Mucosa of gallbladder (tissue), 1 donor: ENCODE measurements at regions not wholly inside any gene's neighbourhood (a gene's known extent, or its start where the extent isn't known, plus 50 kb on each side); places are given as distances from the start of the nearest gene placed in this dataset.

Experiments used
- DNase-seq: peaks from one replicate; pipeline ENCODE4 v3.0.0-alpha.2; 2020; ENCODE audit warnings: low spot score
- donor health status: DM: no; HTN: no; CAD: no.

DNA sequence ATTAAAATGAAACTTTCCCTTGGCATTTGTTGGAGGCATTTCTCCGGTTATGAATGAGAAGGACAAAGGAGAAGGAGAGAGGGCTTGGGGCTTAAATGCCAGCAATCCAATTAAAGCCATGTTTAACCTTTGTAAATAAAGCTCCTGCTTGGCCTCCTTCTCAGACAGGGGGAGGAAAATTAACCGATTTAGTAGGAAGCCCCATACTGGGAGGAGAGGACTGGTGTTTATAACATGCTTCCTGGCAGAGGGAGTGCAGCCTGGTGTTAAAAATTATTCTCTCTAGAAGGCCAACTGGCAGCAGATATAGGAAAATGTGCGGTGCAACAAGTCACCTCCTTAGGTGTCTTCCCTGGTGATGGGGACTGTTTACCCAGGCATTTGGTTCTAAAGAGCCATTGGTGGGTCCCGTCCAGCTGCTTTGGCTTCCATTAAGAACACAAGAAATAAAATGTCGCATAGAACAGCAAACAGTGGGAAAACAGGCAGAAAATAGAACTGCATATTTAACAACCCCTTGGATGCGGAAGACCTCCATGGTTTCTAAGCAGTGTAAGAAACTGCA is 846.5 kb downstream of the TYW1 start:
- no peak for DNase-seq

DNA sequence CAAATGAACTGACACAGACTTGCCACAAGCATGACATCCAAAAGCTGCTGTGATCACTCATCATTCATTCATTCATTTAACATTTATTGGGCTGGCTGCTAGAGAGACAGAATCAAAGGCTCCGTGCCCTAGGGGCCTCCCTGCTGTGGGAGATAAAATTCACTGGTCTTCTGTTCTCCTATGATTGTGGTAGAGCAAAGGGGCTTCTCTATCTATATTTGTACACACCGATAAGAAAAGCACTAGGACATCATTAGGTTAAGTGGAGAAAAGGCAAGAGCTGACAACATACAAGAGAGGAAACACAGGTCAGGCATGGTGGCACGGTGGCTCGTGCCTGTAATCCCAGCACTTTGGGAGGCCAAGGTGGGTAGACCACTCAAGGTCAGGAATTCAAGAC is 847.0 kb downstream of the TYW1 start:
- no peak for DNase-seq

DNA sequence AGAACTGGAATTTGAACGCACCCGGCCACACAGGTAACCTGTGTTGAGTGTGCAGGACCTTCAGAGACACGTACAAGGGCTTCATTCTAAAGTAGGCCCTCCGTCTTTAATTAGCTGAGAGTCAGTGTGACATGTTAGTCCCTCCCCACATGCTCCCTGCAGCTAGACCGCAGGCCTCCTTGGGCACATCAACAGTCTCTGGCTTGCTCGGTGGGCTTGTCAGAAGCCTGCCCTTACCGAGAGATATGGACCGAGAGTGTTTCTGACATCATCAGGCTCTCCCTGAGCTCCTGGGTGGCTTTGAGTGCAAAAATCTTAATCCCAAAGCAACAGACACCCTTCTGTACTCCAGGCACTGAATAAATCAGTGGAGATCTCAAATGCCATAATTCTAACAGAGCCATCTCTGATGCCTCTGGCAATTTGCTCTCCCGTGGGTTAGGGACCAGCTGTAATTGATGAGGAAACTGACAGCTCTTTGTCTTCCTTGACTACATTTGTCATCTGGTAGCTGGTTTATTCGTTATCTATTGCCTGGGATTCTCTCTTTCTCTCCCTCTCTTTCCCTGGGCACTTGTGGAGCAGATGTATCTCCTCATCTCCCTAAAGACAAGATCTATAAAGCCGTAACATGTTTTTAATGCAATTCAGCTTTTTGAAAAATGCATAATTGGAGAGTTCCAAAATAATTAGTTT is 850.6 kb downstream of the TYW1 start:
- DNase-seq = no peak

DNA sequence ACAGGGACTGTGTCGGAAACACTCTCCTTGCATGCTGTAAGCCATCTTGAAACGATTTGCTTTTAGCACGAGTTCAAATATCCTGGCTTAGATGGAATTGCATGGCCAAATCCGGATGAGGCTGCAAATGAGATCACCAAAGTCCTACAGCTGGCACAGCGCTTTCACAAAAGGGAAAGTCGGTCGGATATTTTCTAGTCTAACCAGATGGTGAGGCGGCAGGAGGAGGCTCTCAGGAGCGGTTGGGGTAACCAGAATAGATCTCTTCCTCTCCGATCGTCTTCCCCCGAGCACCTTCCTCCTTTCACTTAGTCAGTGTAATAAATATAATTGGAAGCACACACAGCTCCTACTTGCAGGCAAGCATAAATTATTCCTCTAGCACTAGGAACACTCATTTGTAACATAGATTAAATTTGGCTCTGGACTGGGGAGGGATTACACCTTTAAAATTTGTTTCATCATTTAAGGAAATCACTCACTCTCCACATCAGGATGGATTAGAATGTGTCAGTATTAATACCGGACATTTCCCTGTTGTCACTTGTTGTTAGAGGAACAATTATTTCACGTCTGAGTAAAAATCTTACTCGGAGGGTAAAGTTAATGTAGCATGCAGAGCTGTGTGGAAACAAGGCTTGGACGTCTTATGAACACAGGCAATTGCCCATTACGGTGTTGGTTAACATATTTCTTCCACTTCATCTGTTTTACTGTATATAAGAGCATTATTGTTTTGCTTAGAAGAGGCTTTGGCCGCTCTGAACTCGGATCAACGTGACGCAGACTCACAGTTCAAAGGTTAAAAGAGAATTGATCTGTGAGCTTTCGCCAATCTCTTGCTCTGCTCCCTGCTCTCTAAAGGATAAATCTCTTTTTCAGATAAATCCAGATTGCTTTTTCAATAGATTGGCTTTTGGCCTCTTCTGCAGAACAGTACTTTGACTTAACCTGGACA is 857.9 kb downstream of the TYW1 start:
- DNase-seq = peak; percentile 22

DNA sequence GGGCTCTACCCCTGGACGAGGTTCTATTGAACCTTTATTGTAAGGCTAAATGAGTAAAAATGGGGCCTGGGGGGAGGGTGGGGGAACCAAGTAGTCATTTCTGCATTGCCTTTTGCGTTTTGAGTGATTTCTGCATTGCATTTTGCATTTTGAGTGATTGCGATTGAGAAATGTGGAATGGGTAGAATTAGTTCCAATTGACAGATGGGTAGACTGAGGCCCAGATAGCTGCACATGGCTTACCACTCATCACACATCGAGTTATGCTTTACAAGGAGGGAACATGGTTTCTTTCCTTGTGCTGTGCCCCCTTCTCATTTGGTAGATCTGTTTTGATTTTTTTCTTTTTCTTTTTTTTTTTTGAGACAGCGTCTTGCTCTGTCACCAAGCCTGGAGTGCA is 858.7 kb downstream of the TYW1 start:
- no peak for DNase-seq

DNA sequence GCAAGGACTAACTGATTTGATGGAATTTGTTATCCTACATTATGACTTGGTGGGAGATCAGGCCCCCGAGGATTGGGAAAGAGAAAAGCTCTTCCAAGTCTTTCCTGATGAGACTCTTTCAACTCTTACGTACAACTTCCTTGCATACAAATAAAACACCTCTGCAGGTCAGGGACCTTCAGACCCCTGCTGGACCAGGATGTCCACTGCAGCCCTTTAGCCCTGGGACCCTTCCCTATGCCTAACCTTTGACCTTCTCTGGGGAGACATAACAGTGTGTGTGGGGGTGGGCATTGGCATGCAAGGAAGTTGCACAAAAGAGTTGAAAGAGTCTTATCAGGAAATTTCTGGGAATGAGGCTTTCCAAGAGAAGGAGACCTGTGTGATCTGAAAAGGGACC is 859.4 kb downstream of the TYW1 start:
- DNase-seq = no peak

DNA sequence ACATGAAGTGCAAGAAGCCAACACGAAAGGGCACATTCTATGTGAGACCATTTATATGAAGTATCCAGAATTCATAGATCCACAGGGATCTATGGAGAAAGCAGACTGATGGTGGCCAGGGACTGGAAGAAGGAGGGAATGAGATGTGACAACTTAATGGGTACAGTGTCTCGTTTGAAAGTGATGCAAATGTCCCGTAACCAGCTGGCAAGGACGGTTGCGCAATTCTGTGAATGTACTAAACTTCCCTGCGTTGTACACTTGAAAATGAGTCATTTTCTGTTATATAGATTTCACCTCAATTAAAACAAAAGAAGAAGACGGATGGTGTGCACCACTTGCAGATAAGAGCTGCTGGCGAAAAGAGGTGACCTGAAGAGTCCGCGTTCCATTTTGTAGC is 861.1 kb downstream of the TYW1 start:
- DNase-seq = no peak

DNA sequence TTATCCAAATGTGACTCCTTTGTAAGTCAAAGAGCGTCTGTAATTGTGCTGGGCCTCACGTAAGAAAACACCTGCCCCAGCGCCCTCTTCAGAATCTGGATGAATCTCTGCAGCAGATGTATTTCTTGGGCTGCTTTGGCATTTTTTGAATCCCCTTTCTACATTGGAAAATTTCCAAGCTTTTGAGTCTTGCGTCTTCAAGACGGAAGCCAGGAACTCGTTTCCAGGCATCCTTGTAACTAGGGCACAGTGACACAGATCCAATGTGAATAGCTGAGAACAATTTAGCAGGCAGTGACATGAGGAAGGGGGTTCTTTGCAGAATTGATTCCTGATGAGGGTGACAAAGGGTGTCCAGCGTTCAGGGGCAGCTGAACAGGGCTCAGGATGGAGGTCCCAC is 862.3 kb downstream of the TYW1 start:
- no peak for DNase-seq

DNA sequence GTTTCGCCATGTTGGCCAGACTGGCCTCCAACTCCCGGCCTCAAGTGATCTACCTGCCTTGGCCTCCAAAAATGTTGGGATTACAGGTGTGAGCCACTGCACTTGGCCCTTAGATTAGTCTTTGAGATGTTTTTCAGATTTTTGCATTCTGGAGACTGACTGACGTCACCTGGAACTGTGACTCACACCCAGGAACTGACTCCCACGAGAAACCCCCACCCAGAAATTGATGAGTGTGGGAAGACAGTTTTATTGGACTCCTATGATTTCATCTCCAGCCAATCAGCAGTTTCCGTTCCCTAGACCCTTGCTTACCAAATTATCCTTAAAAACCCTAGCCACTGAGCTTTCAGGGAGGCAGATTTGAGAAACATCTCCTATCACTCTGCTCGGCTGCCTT is 867.3 kb downstream of the TYW1 start:
- no peak for DNase-seq

DNA sequence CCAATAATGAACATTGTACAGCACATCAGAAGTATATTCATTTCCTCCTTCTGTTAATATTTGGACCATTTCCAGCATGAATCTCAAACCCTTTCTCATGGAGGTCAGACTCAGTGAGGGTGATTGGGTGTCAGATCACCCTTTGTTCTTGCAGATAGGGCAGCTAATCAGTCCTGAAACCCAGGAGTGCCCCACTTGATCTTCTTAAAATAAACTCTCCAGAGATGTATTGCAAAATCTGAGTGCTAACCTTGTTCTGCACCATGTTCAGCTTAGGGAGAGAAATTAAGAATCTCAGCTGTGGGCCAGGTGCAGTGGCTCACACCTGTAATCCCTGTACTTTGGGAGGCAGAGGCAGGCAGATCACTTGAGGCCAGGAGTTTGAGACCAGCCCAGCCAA is 869.4 kb downstream of the TYW1 start:
- DNase-seq = peak; percentile 45

DNA sequence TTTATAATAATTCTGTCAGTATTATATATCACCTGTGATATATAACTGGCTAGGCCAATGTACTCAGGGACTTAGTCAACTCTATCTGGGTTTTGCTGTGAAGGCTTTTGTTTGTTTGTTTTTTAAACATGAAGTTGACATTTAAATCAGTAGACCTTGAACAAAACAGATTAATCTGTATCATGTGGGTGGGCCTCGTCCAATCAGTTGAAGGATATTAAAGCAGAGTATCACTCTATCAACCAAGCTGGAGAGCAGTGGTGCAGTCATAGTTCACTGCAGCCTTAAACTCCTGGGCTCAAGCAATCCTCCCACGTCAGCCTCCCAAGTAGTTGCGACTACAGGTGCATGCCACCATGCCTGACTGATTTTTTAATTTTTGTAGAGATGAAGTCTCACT is 870.2 kb downstream of the TYW1 start:
- DNase-seq = no peak

DNA sequence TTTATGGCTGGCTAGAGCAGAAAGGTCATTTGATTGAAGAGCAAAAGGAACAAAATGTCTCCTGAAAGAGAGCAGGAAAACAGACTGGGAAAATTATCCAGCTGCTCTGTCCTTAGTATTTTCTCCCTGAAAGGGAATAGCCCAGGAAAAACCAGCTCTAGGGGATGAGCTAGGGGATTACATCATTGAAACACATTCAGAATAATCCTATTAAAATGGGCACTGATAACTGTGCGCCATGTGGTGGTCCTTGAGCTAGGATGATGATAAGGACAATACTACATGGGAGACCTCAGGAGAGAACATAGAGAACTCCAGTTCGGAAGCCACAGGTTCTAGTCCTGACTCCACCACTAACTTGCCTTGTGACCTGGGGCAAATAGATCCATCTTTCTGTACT is 873.8 kb downstream of the TYW1 start:
- DNase-seq = no peak

DNA sequence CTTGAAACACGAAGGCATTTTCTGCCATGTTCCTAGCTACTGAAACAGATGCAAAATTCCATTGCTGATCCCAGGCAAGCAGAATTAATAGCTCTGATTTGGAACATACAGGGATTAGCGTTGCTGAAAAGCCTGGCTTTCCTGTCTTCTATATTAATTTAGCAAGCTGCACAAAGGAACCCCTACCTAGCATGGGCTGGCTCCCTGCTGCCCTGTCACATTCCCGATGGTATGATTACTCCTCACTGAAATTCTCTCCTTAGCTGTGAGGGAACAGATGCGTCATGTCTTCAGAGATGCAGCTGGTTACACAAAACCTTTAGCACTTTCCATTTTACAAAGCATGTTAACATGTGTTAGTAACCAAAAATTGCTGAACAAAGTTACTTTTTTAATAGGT is 878.9 kb downstream of the TYW1 start:
- DNase-seq = no peak

DNA sequence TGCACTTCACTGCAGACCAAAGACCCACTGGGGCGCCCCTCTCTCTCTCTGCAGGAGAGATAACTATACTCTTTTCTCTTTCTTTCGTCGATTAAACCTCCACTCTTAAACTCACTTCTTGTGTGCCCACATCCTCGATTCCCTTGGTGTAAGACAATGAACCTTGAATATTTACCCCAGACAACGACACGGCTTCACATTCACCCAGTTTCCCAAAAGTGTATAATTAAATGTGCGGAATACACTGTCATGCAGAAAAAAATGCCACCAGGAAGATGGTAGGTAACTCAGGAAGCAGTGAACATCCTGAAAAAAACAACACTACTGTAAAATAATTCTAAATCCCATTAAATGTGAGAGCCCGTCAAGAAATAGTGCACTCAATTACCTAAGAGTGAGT is 882.2 kb downstream of the TYW1 start:
- DNase-seq = no peak

DNA sequence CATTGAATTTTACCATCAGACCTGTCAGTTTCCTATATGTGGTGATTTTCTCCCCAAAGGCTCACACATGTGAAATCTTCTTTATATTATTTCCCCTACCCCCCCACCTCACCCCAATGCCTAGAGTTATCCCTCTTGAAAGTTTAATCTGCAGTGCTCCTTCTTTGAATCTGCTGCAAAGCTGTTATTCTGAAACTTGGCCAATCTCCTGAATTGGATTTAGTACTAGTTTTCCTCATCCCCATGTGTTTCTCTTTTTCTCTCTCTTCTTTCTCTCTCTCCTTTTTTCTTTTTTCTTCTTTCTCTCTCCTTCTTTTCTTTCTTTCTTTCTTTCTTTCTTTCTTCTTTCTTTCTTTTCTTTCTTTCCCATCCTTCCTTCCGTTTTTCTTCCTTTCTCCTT is 886.2 kb downstream of the TYW1 start:
- no peak for DNase-seq

DNA sequence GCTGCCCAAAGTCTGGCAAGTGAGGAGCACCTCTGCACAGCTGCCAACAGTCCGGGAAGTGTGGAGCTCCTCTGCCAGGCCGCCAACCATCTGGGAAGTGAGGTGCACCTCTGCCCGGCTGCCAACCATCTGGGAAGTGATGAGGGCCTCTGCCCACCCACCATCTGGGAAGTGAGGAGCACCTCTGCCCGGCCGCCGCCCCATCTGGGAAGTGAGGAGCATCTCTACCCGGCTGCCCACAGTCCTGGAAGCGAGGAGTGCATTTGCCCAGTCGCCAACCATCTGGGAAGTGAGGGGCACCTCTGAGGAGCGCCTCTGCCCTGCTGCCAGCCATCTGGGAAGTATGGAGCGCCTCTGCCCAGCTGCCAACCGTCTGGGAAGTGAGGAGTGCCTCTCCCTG is 893.7 kb downstream of the TYW1 start:
- DNase-seq = no peak

DNA sequence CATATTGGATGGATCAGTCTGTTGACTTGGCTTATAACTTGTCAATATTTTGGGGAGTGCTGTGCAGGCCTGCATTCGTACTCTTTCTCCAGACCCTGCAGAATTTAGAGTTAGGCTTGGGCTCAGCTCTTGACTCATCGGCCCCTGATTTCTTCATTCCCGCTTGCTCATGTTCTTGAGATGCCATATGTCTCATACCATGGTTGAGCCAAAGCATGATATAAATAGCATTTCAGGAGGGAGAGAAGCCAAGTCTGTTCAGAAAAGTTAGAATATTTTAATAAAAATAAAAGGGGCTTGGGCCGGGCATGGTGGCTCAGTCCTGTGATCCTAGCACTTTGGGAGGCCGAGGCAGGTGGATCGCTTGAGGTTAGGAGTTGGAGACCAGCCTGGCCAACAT is 898.1 kb downstream of the TYW1 start:
- DNase-seq = no peak

DNA sequence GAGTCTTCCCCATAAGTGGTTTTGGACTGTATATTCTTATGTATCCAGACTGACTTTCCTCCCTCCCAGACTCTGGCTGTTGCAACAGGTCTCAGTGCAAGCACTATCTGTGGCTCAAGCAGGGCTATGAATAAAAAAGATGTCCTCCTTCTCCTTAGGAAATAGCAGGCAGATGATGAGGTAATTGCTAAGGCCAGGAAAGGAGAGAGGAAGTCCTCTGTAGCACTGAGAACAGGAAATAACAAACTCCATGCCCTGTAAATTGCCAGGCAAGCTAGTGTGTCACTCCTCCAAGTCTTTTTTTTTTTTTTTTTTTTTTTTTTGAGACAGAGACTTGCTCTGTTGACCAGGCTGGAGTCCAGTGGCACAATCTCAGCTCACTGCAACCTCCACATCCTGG is 900.1 kb downstream of the TYW1 start:
- no peak for DNase-seq

DNA sequence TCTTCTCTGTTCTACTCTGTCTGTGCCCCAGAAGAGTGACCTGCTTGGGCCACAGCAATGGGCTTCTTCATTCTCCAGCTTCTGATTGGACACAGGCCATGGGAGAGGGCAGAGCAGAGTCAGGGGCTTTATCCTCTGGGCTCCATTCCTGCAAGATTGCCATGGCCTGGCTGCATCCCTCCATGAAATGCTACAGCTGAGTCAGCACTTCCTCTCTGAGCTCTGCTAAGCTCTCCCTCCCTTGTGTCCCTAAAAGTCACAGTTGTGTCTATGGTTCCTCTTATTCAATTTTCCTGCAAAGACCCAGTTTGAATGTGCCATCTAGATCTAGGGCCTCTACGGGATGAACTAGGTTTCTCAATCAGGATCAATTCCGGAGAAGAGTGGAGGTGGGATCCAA is 903.8 kb downstream of the TYW1 start:
- DNase-seq = no peak

DNA sequence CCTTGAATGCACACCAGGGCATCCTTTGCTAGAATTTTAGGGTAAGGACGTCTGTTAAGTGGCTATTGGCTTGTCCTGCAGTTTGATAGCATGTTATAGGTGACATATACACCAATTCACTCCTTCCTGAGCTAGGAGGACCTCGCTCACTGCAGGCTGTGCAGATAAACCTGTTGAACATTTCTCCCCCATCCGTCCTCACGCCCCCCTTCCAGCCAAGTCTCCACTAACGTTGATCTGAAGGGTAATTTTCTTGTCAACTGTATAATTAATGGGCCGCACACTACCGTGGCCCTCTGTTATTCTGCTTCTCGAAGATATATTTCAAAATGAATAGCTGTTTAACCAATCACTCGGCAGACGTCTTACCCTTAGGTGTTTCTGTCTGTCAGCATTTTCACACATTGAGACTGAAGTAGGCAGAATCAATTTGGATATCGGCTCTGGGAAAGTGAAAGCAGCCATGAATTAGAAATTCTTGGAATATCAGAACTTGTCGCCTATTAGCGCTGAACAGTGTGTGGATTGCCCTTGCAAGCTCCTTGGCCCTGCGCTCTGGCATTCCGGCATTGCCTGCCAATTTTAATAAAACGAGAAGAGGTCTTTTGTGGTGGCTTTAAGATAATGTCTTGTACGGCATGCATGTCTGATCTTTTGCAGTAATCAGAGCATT is 905.3 kb downstream of the TYW1 start:
- DNase-seq = no peak

DNA sequence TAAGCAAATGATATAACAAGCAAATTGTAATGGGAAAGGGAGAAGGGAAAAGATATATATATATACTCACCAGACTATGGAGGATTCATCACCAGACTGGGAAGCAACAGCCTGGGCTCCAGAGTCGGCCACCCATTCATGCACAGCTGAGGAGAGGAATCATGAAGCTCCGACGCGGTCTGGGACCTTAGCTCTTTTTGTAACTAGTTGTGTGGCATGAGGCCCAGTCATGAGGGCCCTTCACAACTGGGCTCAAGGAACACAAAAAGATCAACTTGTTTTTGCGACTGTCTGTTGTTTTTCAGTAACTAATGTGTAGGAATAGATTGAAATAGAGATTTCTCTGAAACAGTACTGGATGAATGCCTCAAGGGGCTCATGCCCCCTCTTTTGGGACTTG is 911.2 kb downstream of the TYW1 start:
- no peak for DNase-seq

DNA sequence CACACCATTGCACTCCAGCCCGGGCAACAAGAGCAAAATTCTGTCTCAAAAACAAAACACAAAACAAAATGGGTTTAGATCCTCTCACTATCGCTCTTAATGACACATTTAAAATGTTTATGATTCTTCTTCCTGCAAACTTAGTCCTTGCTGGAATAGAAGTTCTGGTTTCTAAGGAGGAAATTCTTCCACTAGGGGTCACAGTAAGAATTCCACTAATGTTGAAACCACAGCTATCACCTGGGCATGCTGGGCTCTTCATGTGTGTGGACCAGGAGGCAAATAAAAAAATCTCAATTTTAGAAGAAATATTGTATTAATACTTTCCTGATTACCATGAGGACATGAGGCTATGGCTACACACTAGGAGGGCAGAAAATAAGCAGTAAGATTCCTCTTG is 915.8 kb downstream of the TYW1 start:
- DNase-seq = no peak

DNA sequence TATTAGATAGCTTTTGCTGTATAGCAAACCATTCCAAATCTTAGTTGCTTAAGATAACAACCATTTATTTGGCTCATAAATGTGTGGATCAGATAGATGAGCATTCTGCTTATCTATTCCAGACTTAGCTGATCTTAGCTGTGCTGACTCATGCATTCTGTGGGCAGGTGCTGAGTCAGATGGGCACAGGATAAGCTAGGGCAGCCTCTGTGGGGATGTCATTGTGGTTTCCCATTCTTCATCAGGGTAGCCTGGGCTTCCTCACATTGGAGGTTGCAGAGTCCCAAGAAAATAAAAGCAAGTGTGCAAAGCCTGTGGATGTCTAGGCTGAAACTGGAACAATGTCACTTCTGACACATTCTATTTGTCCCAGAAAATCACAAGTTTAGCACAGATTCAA is 917.0 kb downstream of the TYW1 start:
- peak; percentile 10 for DNase-seq
